Panc1 (cell line): ENCODE measurements at regions not wholly inside any gene's neighbourhood (a gene's known extent, or its start where the extent isn't known, plus 50 kb on each side); places are given as distances from the start of the nearest gene placed in this dataset.

Experiments
- ATAC-seq: fragments of 200-7000 bp; cut with Tn5 transposase; 2 replicates; pipeline ENCODE4 v1.9.1; 2020; ENCODE audit warnings: mild to moderate bottlenecking, moderate library complexity
- BruUV-seq: library from RNA; stranded (reverse); fragments of 400-500 nt; replicated peaks from 2 replicates; lab custom pipeline; 2021; lab: Mats Ljungman, UMichigan
- CTCF ChIA-PET: fragments of 300-600 bp; sonication (Branson Sonifier 250); formaldehyde crosslinking; loops from one replicate; lab custom pipeline; 2022; ENCODE audit warnings: antibody characterized with exemption; lab: Charles Lee
- POLR2A ChIA-PET: fragments of 300-600 bp; sonication (Branson Sonifier 250); formaldehyde crosslinking; loops from one replicate; lab custom pipeline; 2022; ENCODE audit warnings: antibody characterized with exemption; lab: Charles Lee
- DNase-seq: peaks from one replicate; pipeline ENCODE4 v3.0.0-alpha.2; 2010; ENCODE audit warnings: low read depth, low spot score
- H3K27ac ChIP-seq: 2 replicates; pipeline ENCODE4 v1.5.1; 2011; ENCODE audit warnings: mild to moderate bottlenecking, low read length, inconsistent platforms
- H3K27me3 ChIP-seq: fragments of 200-500 bp; sonication (Bioruptor generic); 2 replicates; pipeline ENCODE4 v1.6.0; 2014; ENCODE audit warnings: low read length, inconsistent platforms; ENCODE audit not compliant: control insufficient read depth, insufficient read depth
- H3K36me3 ChIP-seq: fragments of 200-500 bp; sonication (Bioruptor generic); 2 replicates; pipeline ENCODE4 v1.5.1; 2014; ENCODE audit warnings: inconsistent platforms, mild to moderate bottlenecking, low read length, moderate library complexity; ENCODE audit not compliant: control insufficient read depth, insufficient read depth
- H3K4me1 ChIP-seq: 2 replicates; pipeline ENCODE4 v1.5.1; 2011; ENCODE audit warnings: inconsistent platforms, mild to moderate bottlenecking, low read length, moderate library complexity; ENCODE audit not compliant: control insufficient read depth, insufficient read depth
- H3K4me3 ChIP-seq, 2 experiments: 2 replicates each; pipeline ENCODE4 v1.5.1; 2011 to 2012; ENCODE audit warnings: low read depth in 2 of 2, low read length in 2 of 2, mild to moderate bottlenecking in 2 of 2, inconsistent platforms in 1 of 2, moderate library complexity in 1 of 2
- H3K9me3 ChIP-seq: fragments of 200-500 bp; sonication (Bioruptor generic); 2 replicates; pipeline ENCODE4 v1.5.1; 2014; ENCODE audit warnings: low read depth, mild to moderate bottlenecking, inconsistent platforms, low read length, moderate library complexity; ENCODE audit not compliant: control insufficient read depth, insufficient read depth
- CTCF ChIP-seq: fragments of 450-650 bp; IDR thresholded peaks from 2 replicates; pipeline ENCODE4 v1.5.1; 2017; ENCODE audit warnings: mild to moderate bottlenecking
- POLR2AphosphoS5 ChIP-seq: IDR thresholded peaks from 2 replicates; pipeline ENCODE4 v1.6.1; 2012; ENCODE audit warnings: mild to moderate bottlenecking, low read depth, low read length, moderate library complexity
- SIN3A ChIP-seq: IDR thresholded peaks from 2 replicates; pipeline ENCODE4 v1.6.1; 2012; ENCODE audit warnings: low read depth, mild to moderate bottlenecking, low read length, moderate library complexity, borderline replicate concordance; ENCODE audit not compliant: insufficient read depth
- TCF7L2 ChIP-seq: IDR thresholded peaks from 2 replicates; pipeline ENCODE4 v1.6.1; 2011; ENCODE audit warnings: mild to moderate bottlenecking, low read depth, low read length, inconsistent platforms
- in situ Hi-C: cut with HindIII; loops from 2 replicates; pipeline ENCODE4 v1.10.0; 2016; ENCODE audit warnings: low sequenced_read_pairs, low pct_unique_long_range_greater_than_20kb
- intact Hi-C: fragments of 100-400 bp; cut with micrococcal nuclease; formaldehyde crosslinking; loops from one replicate; pipeline ENCODE4 v1.10.0; 2022; ENCODE audit not compliant: unreplicated experiment
- TF ChIP-seq, protein P1 (sequence below), 2 experiments: IDR thresholded peaks; 2 replicates each; pipeline ENCODE4 v1.6.1; 2011 to 2012; ENCODE audit warnings: low read depth in 2 of 2, control low read depth in 1 of 2, low read length in 1 of 2, mild to moderate bottlenecking in 1 of 2, moderate library complexity in 1 of 2; ENCODE audit not compliant: insufficient read depth in 1 of 2

DNA sequence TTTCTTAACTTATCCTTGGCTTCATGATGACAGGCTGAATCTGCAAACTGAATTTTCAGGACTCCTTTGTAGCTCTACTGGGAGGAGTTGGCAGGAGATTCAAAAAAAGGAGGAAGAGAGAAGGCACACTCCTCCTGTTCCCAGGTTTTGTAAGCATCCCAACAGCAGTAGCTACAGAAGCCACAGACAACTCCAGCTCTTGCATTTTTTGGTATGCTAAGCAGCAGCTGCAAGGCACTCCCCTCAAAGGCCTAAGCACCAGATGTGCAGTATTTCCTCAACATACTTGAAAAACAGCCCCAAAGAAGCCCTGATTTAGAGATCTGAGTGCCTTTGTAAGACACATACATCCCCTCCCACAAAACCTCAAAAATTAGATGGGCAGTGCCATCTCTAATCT, 328.6 kb upstream of the SYNCRIP start:
- no peak for ATAC-seq
- TF ChIP-seq, protein P1, sequence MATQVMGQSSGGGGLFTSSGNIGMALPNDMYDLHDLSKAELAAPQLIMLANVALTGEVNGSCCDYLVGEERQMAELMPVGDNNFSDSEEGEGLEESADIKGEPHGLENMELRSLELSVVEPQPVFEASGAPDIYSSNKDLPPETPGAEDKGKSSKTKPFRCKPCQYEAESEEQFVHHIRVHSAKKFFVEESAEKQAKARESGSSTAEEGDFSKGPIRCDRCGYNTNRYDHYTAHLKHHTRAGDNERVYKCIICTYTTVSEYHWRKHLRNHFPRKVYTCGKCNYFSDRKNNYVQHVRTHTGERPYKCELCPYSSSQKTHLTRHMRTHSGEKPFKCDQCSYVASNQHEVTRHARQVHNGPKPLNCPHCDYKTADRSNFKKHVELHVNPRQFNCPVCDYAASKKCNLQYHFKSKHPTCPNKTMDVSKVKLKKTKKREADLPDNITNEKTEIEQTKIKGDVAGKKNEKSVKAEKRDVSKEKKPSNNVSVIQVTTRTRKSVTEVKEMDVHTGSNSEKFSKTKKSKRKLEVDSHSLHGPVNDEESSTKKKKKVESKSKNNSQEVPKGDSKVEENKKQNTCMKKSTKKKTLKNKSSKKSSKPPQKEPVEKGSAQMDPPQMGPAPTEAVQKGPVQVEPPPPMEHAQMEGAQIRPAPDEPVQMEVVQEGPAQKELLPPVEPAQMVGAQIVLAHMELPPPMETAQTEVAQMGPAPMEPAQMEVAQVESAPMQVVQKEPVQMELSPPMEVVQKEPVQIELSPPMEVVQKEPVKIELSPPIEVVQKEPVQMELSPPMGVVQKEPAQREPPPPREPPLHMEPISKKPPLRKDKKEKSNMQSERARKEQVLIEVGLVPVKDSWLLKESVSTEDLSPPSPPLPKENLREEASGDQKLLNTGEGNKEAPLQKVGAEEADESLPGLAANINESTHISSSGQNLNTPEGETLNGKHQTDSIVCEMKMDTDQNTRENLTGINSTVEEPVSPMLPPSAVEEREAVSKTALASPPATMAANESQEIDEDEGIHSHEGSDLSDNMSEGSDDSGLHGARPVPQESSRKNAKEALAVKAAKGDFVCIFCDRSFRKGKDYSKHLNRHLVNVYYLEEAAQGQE (IDR thresholded peaks at IDR 0.05; ENCODE audit: insufficient read depth in 1 of 2, low read depth in 2 of 2, low read length in 1 of 2), result no peak
- CTCF ChIA-PET, result no interaction called here
- POLR2A ChIA-PET, result no interaction called here
- in situ Hi-C loops (no loop called here), intact Hi-C loops (no loop called here)
- no TSS peak for BruUV-seq
- no peaks in the 10 kb centered on the region for H3K27me3 ChIP-seq
- H3K4me1 ChIP-seq, result no peaks in the 10 kb centered on the region
- no peak for DNase-seq
- H3K27ac ChIP-seq, result no peak overlapping the region
- no peak overlapping the region for H3K4me3 ChIP-seq
- no peaks in the 10 kb centered on the region for H3K9me3 ChIP-seq
- no peaks in the 10 kb centered on the region for H3K36me3 ChIP-seq

DNA sequence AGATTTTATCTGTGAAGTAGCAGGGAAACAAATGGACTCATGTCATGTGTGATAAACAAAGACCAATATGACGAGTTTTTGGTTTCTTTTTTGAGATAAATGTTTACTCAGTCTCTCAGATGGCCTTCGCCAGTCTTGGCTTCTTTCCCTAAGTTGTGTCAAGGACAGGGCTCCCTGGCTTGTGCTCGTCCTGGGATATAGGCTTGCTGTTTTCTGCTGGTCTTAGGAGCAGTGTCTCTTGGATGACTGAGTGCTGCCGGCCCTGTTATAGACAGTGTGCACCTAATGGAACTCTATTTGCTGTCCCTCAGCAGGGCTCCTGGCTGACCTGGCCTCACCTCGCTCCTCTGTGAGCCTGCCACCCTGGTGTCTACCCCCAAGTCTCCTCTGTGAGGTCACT, 324.1 kb upstream of the SYNCRIP start:
- DNase-seq (no peak), ATAC-seq (no peak)
- H3K36me3 ChIP-seq, result no peaks in the 10 kb centered on the region
- POLR2A ChIA-PET, result no interaction called here
- no TSS peak for BruUV-seq
- no peak overlapping the region for H3K4me3 ChIP-seq
- H3K9me3 ChIP-seq, result no peaks in the 10 kb centered on the region
- H3K27me3 ChIP-seq, result no peaks in the 10 kb centered on the region
- no peak overlapping the region for H3K27ac ChIP-seq
- CTCF ChIA-PET, result no interaction called here
- H3K4me1 ChIP-seq, result no peaks in the 10 kb centered on the region
- in situ Hi-C loops, result no loop called here
- intact Hi-C loops, result no loop called here
- TF ChIP-seq, protein P1 (IDR thresholded peaks at IDR 0.05; ENCODE audit: insufficient read depth in 1 of 2, low read depth in 2 of 2, low read length in 1 of 2), result no peak

- POLR2A ChIA-PET, result no interaction called here
- in situ Hi-C loops, result no loop called here
- Histone ChIP-seq H3K4me3 (no peak overlapping the region), H3K9me3 (no peaks in the 10 kb centered on the region), H3K27me3 (no peaks in the 10 kb centered on the region), H3K4me1 (no peaks in the 10 kb centered on the region), H3K36me3 (no peaks in the 10 kb centered on the region), H3K27ac (no peak overlapping the region)
- TF ChIP-seq CTCF, result no peak
- TF ChIP-seq SIN3A, result no peak
- no peak for TF ChIP-seq TCF7L2
- no peak for TF ChIP-seq POLR2AphosphoS5
- TF ChIP-seq, protein P1 (IDR thresholded peaks at IDR 0.05; ENCODE audit: insufficient read depth in 1 of 2, low read depth in 2 of 2, low read length in 1 of 2), result no peak
- no peak for DNase-seq
- intact Hi-C loops, result no loop called here
- no TSS peak for BruUV-seq
- ATAC-seq, result no peak
- CTCF ChIA-PET, result no interaction called here
Measured at GRCh38 chr6:85961746-85962145, 319.1 kb upstream of the SYNCRIP start.
